ENCODE measurements at regions not wholly inside any gene's neighbourhood (a gene's known extent, or its start where the extent isn't known, plus 50 kb on each side); places are given as distances from the start of the nearest gene placed in this dataset.

DNA sequence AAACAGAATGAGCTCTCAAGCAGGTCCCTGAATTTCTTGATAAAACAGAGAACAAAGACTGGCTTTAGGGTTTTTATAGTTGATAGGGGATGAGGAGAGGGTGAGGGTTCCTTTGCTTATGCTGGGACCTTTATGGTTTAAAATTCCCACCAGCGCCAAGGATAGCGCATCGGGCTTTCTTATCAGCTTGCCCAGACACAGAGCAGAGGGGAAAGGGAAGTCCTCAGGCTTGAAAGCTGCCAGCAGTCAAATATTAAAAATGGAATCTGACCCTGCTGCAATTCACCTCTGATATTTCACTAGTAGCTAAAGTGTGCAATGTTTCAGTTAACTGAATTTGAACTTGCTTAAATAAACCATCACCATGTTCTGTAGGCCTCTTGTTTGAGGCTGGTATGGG, 55.0 kb upstream of the EPHA3 start:
- H2BK15ac ChIP-seq (ENCODE audit: low read depth, low read length): no peak overlapping the region
- no peak overlapping the region for H3K18ac ChIP-seq (ENCODE audit: low read depth, low read length)

More for the DNA sequence above, 55.0 kb upstream of the EPHA3 start:
- H3K4me1 ChIP-seq (ENCODE audit: control insufficient read depth, insufficient read depth, low read length): no peaks in the 10 kb centered on the region
- H3K36me3 ChIP-seq (ENCODE audit: control insufficient read depth, insufficient read depth, low read length): no peaks in the 10 kb centered on the region
- no peak for ATAC-seq (ENCODE audit: low read depth)
- no peak overlapping the region for H3K4ac ChIP-seq (ENCODE audit: low read depth, low read length)
- H3K4me3 ChIP-seq (ENCODE audit: insufficient read depth, low read depth, low read length): no peak overlapping the region
- no peak overlapping the region for H3K9ac ChIP-seq (ENCODE audit: low read depth, low read length)
- no peaks in the 10 kb centered on the region for H3K9me1 ChIP-seq (ENCODE audit: insufficient read depth, low read length)
- TF ChIP-seq MAFK (IDR thresholded peaks at IDR 0.05; ENCODE audit: low read depth, low read length): no peak
- no peak for TF ChIP-seq MXI1 (IDR thresholded peaks at IDR 0.05; ENCODE audit: borderline replicate concordance, low read depth, low read length)
- TF ChIP-seq, protein P1, sequence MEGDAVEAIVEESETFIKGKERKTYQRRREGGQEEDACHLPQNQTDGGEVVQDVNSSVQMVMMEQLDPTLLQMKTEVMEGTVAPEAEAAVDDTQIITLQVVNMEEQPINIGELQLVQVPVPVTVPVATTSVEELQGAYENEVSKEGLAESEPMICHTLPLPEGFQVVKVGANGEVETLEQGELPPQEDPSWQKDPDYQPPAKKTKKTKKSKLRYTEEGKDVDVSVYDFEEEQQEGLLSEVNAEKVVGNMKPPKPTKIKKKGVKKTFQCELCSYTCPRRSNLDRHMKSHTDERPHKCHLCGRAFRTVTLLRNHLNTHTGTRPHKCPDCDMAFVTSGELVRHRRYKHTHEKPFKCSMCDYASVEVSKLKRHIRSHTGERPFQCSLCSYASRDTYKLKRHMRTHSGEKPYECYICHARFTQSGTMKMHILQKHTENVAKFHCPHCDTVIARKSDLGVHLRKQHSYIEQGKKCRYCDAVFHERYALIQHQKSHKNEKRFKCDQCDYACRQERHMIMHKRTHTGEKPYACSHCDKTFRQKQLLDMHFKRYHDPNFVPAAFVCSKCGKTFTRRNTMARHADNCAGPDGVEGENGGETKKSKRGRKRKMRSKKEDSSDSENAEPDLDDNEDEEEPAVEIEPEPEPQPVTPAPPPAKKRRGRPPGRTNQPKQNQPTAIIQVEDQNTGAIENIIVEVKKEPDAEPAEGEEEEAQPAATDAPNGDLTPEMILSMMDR (conservative IDR thresholded peaks at IDR 0.05; ENCODE audit: low read depth, low read length): no peak
- TF ChIP-seq POLR2A (IDR thresholded peaks at IDR 0.05; ENCODE audit: low read depth, low read length): no peak
- TF ChIP-seq RCOR1 (IDR thresholded peaks at IDR 0.05; ENCODE audit: insufficient replicate concordance, low read length): no peak
- no peak for TF ChIP-seq MAZ (IDR thresholded peaks at IDR 0.05; ENCODE audit: borderline replicate concordance, low read depth, low read length)
- TF ChIP-seq, protein P2, sequence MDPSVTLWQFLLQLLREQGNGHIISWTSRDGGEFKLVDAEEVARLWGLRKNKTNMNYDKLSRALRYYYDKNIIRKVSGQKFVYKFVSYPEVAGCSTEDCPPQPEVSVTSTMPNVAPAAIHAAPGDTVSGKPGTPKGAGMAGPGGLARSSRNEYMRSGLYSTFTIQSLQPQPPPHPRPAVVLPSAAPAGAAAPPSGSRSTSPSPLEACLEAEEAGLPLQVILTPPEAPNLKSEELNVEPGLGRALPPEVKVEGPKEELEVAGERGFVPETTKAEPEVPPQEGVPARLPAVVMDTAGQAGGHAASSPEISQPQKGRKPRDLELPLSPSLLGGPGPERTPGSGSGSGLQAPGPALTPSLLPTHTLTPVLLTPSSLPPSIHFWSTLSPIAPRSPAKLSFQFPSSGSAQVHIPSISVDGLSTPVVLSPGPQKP (IDR thresholded peaks at IDR 0.05; ENCODE audit: borderline replicate concordance, low read depth, low read length): no peak
- no peak for TF ChIP-seq RAD21 (IDR thresholded peaks at IDR 0.05; ENCODE audit: low read length)
- no peak for TF ChIP-seq CEBPB (IDR thresholded peaks at IDR 0.05; ENCODE audit: low read depth, low read length)
- TF ChIP-seq NFE2L2 (IDR thresholded peaks at IDR 0.05; ENCODE audit: low read depth, low read length): no peak
- no peak for TF ChIP-seq BHLHE40 (IDR thresholded peaks at IDR 0.05; ENCODE audit: low read depth, low read length)
- TF ChIP-seq FOS (IDR thresholded peaks at IDR 0.05; ENCODE audit: low read depth, low read length): no peak
- TF ChIP-seq RFX5 (IDR thresholded peaks at IDR 0.05; ENCODE audit: low read depth, low read length): no peak
- TF ChIP-seq, protein P3, sequence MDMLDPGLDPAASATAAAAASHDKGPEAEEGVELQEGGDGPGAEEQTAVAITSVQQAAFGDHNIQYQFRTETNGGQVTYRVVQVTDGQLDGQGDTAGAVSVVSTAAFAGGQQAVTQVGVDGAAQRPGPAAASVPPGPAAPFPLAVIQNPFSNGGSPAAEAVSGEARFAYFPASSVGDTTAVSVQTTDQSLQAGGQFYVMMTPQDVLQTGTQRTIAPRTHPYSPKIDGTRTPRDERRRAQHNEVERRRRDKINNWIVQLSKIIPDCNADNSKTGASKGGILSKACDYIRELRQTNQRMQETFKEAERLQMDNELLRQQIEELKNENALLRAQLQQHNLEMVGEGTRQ (IDR thresholded peaks at IDR 0.05; ENCODE audit: low read depth, low read length): no peak
- no peak overlapping the region for H2BK5ac ChIP-seq (ENCODE audit: low read depth, low read length, poor library complexity, severe bottlenecking)
- H2AK9ac ChIP-seq (replicated peaks; ENCODE audit: low read depth, low read length, poor library complexity): no peak overlapping the region
- CTCF ChIA-PET: no interaction called here
- no peak overlapping the region for H4K8ac ChIP-seq (ENCODE audit: low read depth in 2 of 2, low read length in 2 of 2)
- H2BK120ac ChIP-seq (ENCODE audit: low read depth, low read length): no peak overlapping the region
- H2AK5ac ChIP-seq (ENCODE audit: low read depth, low read length): no peak overlapping the region
- H4K91ac ChIP-seq (ENCODE audit: insufficient read depth, low read depth, low read length): no peak overlapping the region
- no peak overlapping the region for H2AFZ ChIP-seq (replicated peaks; ENCODE audit: low read length, poor library complexity)
- H2BK20ac ChIP-seq (ENCODE audit: low read depth, low read length): no peak overlapping the region
- no CpG with 5 or more reads among the region's 3 CpGs for WGBS, 2 experiments (ENCODE audit: extremely low coverage in 2 of 2, insufficient read length in 1 of 2)
- intact Hi-C loops (cut with micrococcal nuclease) (no loop called here), in situ Hi-C loops (cut with MboI; ENCODE audit: low sequenced_read_pairs) (no loop called here), dilution Hi-C loops (cut with HindIII; ENCODE audit: low sequenced_read_pairs, unreplicated experiment) (no loop called here)
- H3K56ac ChIP-seq (ENCODE audit: extremely low read depth, insufficient read depth, low read length): no peak overlapping the region
- POLR2A ChIA-PET (ENCODE audit: unreplicated experiment): no interaction called here
- H3K14ac ChIP-seq (replicated peaks; ENCODE audit: low read depth, low read length): no peak overlapping the region
- no peaks in the 10 kb centered on the region for H3K27me3 ChIP-seq (ENCODE audit: control insufficient read depth, insufficient read depth, low read length)
- no peaks in the 10 kb centered on the region for H3K9me3 ChIP-seq (ENCODE audit: control insufficient read depth, insufficient read depth, low read length)
- BruUV-seq (replicated peaks): no TSS peak
- no peak overlapping the region for H3K27ac ChIP-seq (ENCODE audit: insufficient read depth, low read length)
- no peaks in the 10 kb centered on the region for H4K20me1 ChIP-seq (ENCODE audit: insufficient read depth, low read length)
- no peak for DNase-seq
- H3K4me2 ChIP-seq (ENCODE audit: low read depth, low read length): no peak overlapping the region
- H4K5ac ChIP-seq (ENCODE audit: low read depth, low read length): no peak overlapping the region
- H3K23ac ChIP-seq (ENCODE audit: low read depth, low read length): no peak overlapping the region
- no peaks in the 10 kb centered on the region for H3K79me1 ChIP-seq (ENCODE audit: low read depth in 1 of 2, low read length in 2 of 2)

Measured in IMR-90 (cell line).